Adrenal gland (tissue), 9 donors: ENCODE measurements at regions not wholly inside any gene's neighbourhood (a gene's known extent, or its start where the extent isn't known, plus 50 kb on each side); places are given as distances from the start of the nearest gene placed in this dataset.

Experiments used
- DNase-seq, 7 donors: peaks; one replicate each; pipeline ENCODE4 v3.0.0-alpha.2; 2019 to 2020
- H3K27ac ChIP-seq, 5 donors: fragments of 200-600 bp; sonication (generic) in 4 of 5; 1 replicate in 3 of 5; 2 replicates in 2 of 5; pipeline versions ENCODE4 v1.5.1 to v1.8.0; 2016 to 2020; ENCODE audit warnings: mild to moderate bottlenecking in 1 of 5
- H3K27me3 ChIP-seq: fragments of 200-600 bp; 2 replicates; pipeline ENCODE4 v1.8.0; 2021
- H3K36me3 ChIP-seq, 2 donors: fragments of 200-600 bp; replicated peaks in 1 of 2; 1 replicate in 1 of 2; 2 replicates in 1 of 2; pipeline versions ENCODE4 v1.5.1 to v1.8.0; 2018 to 2022
- H3K4me1 ChIP-seq, 2 donors: fragments of 200-600 bp; replicated peaks in 1 of 2; 1 replicate in 1 of 2; 2 replicates in 1 of 2; pipeline versions ENCODE4 v1.5.1 to v1.8.0; 2018 to 2021
- H3K4me3 ChIP-seq, 4 donors: fragments of 200-600 bp; sonication (generic) in 3 of 4; one replicate each; pipeline ENCODE4 v1.5.1; 2016 to 2018
- H3K9me3 ChIP-seq, 3 donors: fragments of 200-600 bp; sonication (generic) in 1 of 3; replicated peaks in 1 of 3; 1 replicate in 2 of 3; 2 replicates in 1 of 3; pipeline versions ENCODE4 v1.5.1 to v1.8.0; 2016 to 2021
- CTCF ChIP-seq, 6 experiments: fragments of 450-650 bp in 4 of 6; fragments of 200-600 bp in 2 of 6; sonication (generic) in 1 of 6; IDR thresholded peaks; 1 replicate in 5 of 6; 2 replicates in 1 of 6; pipeline versions ENCODE4 v1.5.1 to v1.8.0; 2016 to 2021; ENCODE audit warnings: antibody characterized with exemption in 6 of 6, mild to moderate bottlenecking in 2 of 6, moderate library complexity in 1 of 6
- POLR2A ChIP-seq, 2 donors: fragments of 450-650 bp; IDR thresholded peaks; one replicate each; pipeline ENCODE4 v1.6.1; 2017; ENCODE audit warnings: antibody characterized with exemption in 2 of 2, mild to moderate bottlenecking in 2 of 2, moderate library complexity in 1 of 2
- WGBS, 4 donors: extraction: QIAGEN DNeasy Blood & Tissue Kit in 2 of 4; methylation state at CpG; one replicate each; pipeline versions ENCODE4 v1.1.5 to v1.1.7; 2013 to 2017; 5-methylcytosine and 5-hydroxymethylcytosine counted together
- intact Hi-C, 2 donors: fragments of 100-400 bp; cut with DNase I; formaldehyde crosslinking; loops; one replicate each; pipeline versions ENCODE4 v1.14.1 to v1.15.0; 2022 to 2023
- donor health status: healthy with polysubstance abuse.
- donor health status: Bipolar disorder and iron deficiency.
- donor health status: DM: yes; HTN: yes; CAD: no.
- donor health status: DM: no; HTN: no; CAD: no.
- donor health status: DM: no; HTN: no; CAD: no.

DNA sequence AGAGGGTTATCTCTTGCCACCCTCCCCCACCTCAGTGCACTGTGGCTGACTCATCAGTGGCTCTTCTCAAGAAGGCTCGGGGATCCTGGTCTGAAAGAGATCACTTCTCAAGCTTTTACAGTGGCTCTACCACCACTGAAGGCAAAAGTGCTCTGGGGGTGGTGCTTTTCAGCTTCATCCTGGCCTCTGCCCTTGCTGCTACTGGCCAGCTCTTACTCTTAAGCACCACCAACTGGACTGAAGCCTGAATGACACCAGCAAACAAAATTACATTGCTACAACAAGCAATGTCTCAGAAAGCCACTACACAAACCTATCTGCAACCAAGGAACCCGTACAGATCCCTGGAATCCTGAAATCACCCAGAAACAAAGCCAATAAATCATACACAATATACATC lies 402.1 kb downstream of the EPHA7 start:
- 54 to 72% (median 63%) methylated on average over 1 to 2 of the region's 2 CpGs for WGBS, 4 donors
- Histone ChIP-seq H3K9me3 (no peaks in the 10 kb centered on the region), H3K4me1 (no peaks in the 10 kb centered on the region), H3K4me3 (no peak overlapping the region), H3K27me3 (no peaks in the 10 kb centered on the region), H3K27ac (no peak overlapping the region), H3K36me3 (no peaks in the 10 kb centered on the region)
- intact Hi-C loops: no loop called here
- TF ChIP-seq POLR2A (IDR thresholded peaks at IDR 0.05) (no peak), CTCF (IDR thresholded peaks at IDR 0.05) (no peak)
- no peak for DNase-seq

DNA sequence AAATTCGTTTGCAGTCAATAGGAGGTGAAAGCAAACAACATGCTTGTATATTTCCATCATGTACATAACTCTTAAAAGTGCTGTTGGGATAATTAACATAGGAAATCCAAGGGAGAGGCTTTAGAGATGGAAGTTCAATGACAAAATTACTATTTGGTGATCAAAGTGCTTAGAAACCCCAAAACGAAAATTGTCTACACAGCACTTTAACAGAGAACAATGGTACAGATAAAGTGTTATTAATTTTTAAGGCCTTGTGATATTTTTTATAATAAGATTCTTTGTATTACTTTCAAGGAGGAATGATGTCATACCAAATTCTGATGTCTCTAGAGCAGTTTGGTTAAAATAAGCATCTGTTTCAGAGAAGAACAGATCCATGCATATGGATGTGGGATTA lies 406.3 kb downstream of the EPHA7 start:
- H3K27ac ChIP-seq: no peak overlapping the region
- TF ChIP-seq CTCF (IDR thresholded peaks at IDR 0.05) (no peak), POLR2A (IDR thresholded peaks at IDR 0.05) (no peak)
- intact Hi-C loops: no loop called here

DNA sequence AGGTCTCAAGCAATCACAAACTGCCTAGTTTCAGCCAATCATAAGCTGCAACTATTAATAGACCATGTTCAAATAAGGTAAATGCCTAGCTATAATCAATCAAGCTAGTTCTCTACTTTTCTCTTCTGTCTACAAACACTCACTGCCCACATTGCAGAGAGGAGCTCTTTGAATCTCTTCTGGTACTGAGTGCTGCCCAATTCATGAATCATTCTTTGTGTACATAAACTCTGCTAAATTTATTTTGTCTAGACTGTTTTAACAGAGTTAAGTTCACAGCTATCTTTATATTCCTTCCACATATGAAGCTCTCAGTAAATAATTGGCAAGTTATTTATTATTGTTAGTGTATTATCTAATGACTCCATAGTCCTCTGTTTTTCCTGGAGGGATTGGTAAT lies 411.0 kb downstream of the EPHA7 start:
- Histone ChIP-seq H3K4me1 (no peaks in the 10 kb centered on the region), H3K9me3 (no peaks in the 10 kb centered on the region), H3K27me3 (no peaks in the 10 kb centered on the region), H3K27ac (no peak overlapping the region), H3K36me3 (no peaks in the 10 kb centered on the region), H3K4me3 (no peak overlapping the region)
- intact Hi-C loops: no loop called here
- TF ChIP-seq POLR2A (IDR thresholded peaks at IDR 0.05): no peak
- TF ChIP-seq CTCF (IDR thresholded peaks at IDR 0.05): no peak
- DNase-seq: no peak

More for the DNA sequence above, 406.3 kb downstream of the EPHA7 start:
- H3K9me3 ChIP-seq: no peaks in the 10 kb centered on the region
- WGBS, 4 donors: 40 to 59% (median 54%) methylated on average over 2 of the region's 2 CpGs
- H3K4me1 ChIP-seq: no peaks in the 10 kb centered on the region
- DNase-seq: no peak
- H3K27me3 ChIP-seq: no peaks in the 10 kb centered on the region
- H3K36me3 ChIP-seq: no peaks in the 10 kb centered on the region
- H3K4me3 ChIP-seq: no peak overlapping the region

- 68 to 76% (median 72%) methylated on average over 3 of the region's 3 CpGs for WGBS, 4 donors
- H3K4me1 ChIP-seq: no peaks in the 10 kb centered on the region
- H3K9me3 ChIP-seq: no peaks in the 10 kb centered on the region
- no peak overlapping the region for H3K4me3 ChIP-seq
- TF ChIP-seq POLR2A (IDR thresholded peaks at IDR 0.05) (no peak), CTCF (IDR thresholded peaks at IDR 0.05) (no peak)
- no peak for DNase-seq
- no peak overlapping the region for H3K27ac ChIP-seq
- H3K36me3 ChIP-seq: no peaks in the 10 kb centered on the region
- H3K27me3 ChIP-seq: no peaks in the 10 kb centered on the region
- intact Hi-C loops: no loop called here
These were observed 429.7 kb downstream of the EPHA7 start for GRCh38 chr6:92989656-92990055.
